Uterus (tissue), 2 donors: ENCODE measurements at regions not wholly inside any gene's neighbourhood (a gene's known extent, or its start where the extent isn't known, plus 50 kb on each side); places are given as distances from the start of the nearest gene placed in this dataset.

Experiments used
- CTCF ChIP-seq, 4 experiments: fragments of 200-600 bp in 2 of 4; fragments of 450-650 bp in 2 of 4; sonication (generic) in 2 of 4; IDR thresholded peaks; one replicate each; pipeline ENCODE4 v1.5.1; 2016 to 2019; ENCODE audit warnings: antibody characterized with exemption in 4 of 4, mild to moderate bottlenecking in 2 of 4, moderate library complexity in 1 of 4
- POLR2A ChIP-seq, 2 donors: fragments of 450-650 bp; IDR thresholded peaks; one replicate each; pipeline ENCODE4 v1.6.1; 2016; ENCODE audit warnings: antibody characterized with exemption in 2 of 2, mild to moderate bottlenecking in 1 of 2, moderate library complexity in 1 of 2

DNA sequence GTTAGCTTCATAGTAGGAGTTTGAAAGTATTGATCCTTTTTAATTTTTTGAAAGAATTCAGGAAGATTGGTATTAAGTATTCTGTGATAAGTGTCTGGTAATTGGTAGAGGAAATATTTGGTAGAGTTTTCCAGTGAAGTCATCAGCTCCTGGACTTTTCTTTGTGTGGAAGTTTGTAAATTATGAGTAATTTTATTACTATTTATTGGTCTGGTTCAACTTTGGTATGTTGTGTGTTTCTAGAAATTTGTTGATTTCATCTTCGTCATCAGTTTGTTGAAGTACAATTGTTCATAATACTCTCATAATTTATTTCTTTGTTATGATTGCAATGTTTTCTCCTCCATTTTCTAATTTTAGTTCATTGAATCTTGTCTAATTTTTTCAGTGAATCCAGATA is 832.0 kb downstream of the OTOL1 start:
- TF ChIP-seq CTCF (IDR thresholded peaks at IDR 0.05), result no peak
- no peak for TF ChIP-seq POLR2A (IDR thresholded peaks at IDR 0.05)
